Heart right ventricle (tissue), 16 donors: ENCODE measurements at regions not wholly inside any gene's neighbourhood (a gene's known extent, or its start where the extent isn't known, plus 50 kb on each side); places are given as distances from the start of the nearest gene placed in this dataset.
A peak's percentile ranks its signal among the peaks of the same experiment; 100 is the strongest.

Experiments used
- ATAC-seq, 8 donors: fragments of 200-7000 bp; cut with Tn5 transposase; one replicate each; pipeline ENCODE4 v1.9.1; 2020; ENCODE audit warnings: mild to moderate bottlenecking in 8 of 8, moderate library complexity in 8 of 8, moderate number of reproducible peaks in 1 of 8
- DNase-seq, 2 donors: peaks; one replicate each; pipeline ENCODE4 v3.0.0-alpha.2; 2020
- H3K27ac ChIP-seq, 10 donors: fragments of 200-600 bp; sonication (generic) in 2 of 10; one replicate each; pipeline versions ENCODE4 v1.5.0 to v1.8.0; 2020 to 2022; ENCODE audit warnings: mild to moderate bottlenecking in 3 of 10
- H3K27me3 ChIP-seq, 7 donors: fragments of 200-600 bp; one replicate each; pipeline ENCODE4 v1.8.0; 2021 to 2022; ENCODE audit warnings: mild to moderate bottlenecking in 2 of 7
- H3K36me3 ChIP-seq, 9 donors: fragments of 200-600 bp; sonication (generic) in 1 of 9; one replicate each; pipeline versions ENCODE4 v1.5.0 to v1.8.0; 2020 to 2022; ENCODE audit warnings: mild to moderate bottlenecking in 2 of 9
- H3K4me1 ChIP-seq, 9 donors: fragments of 200-600 bp; sonication (generic) in 1 of 9; one replicate each; pipeline versions ENCODE4 v1.5.0 to v1.8.0; 2020 to 2022; ENCODE audit warnings: mild to moderate bottlenecking in 4 of 9
- H3K4me3 ChIP-seq, 10 donors: fragments of 200-600 bp; sonication (generic) in 2 of 10; one replicate each; pipeline versions ENCODE4 v1.5.0 to v1.8.0; 2020 to 2022; ENCODE audit warnings: mild to moderate bottlenecking in 7 of 10, moderate library complexity in 2 of 10
- H3K9me3 ChIP-seq, 11 donors: fragments of 200-600 bp in 10 of 11; sonication (generic) in 2 of 11; one replicate each; pipeline versions ENCODE4 v1.5.0 to v1.8.0; 2013 to 2022; ENCODE audit warnings: mild to moderate bottlenecking in 2 of 11, control low read depth in 1 of 11, moderate library complexity in 1 of 11
- CTCF ChIP-seq, 9 donors: fragments of 200-600 bp; sonication (generic) in 2 of 9; IDR thresholded peaks; one replicate each; pipeline versions ENCODE4 v1.5.0 to v1.8.0; 2021 to 2022; ENCODE audit warnings: antibody characterized with exemption in 9 of 9, mild to moderate bottlenecking in 5 of 9, moderate library complexity in 1 of 9
- WGBS, 2 donors: extraction: QIAGEN DNeasy Blood & Tissue Kit; methylation state at CpG; one replicate each; pipeline ENCODE4 v1.1.7; 2013; ENCODE audit warnings: inconsistent platforms in 1 of 2; 5-methylcytosine and 5-hydroxymethylcytosine counted together
- intact Hi-C, 10 donors: fragments of 100-400 bp; cut with DNase I; formaldehyde crosslinking; loops; one replicate each; pipeline versions ENCODE4 v1.11.1 to v1.14.2; 2022
- donor health status: Arrhythmogenic right ventricular cardiomyopathy.
- donor health status: ischemic (EF 13 %, LVEDD 7.1; RV severe dilation, severe dysfunction).
- donor health status: healthy with polysubstance abuse.
- donor health status: DM: no; HTN: yes; CAD: no.
- donor health status: DM: no; HTN: no; CAD: no.
- donor health status: ischemic (EF 25% LVEDD 6.9; RV normal size, moderate dysfunction).
- donor health status: ischemic (EF 25% LVEDD 5.7; RV mildly dilated, moderate dysfunction).
- donor health status: healthy.
- donor health status: DM: yes; HTN: yes; CAD: no.
- donor health status: Ischemic cardiomyopathy.
- donor health status: ischemic (EF 35%, LVEDD 5.7; RV mildly dilated, moderate dysfunction).
- donor health status: nonischemic (EF 11% LVEDD 7.7; RV severe dilation, severe dysfunction).
- donor health status: DM: yes; HTN: yes; CAD: no.
- donor health status: PGD.
- donor health status: ischemic (EF 29% LVEDD 5.4; RV normal size, mild dysfunction).
- donor health status: nonischemic (EF 23%, LVEDD 6.1; RV moderate dilation, normal function).

- Histone ChIP-seq H3K27ac (no peak overlapping the region), H3K9me3 (no peaks in the 10 kb centered on the region), H3K4me3 (no peak overlapping the region), H3K27me3 (peaks cover 0 to 46% (median 23%) of the 10 kb centered on the region in 7 donors), H3K36me3 (no peaks in the 10 kb centered on the region), H3K4me1 (peaks cover 0 to 8% (median 0%) of the 10 kb centered on the region in 9 donors)
- DNase-seq (no peak), ATAC-seq (no peak)
- intact Hi-C loops, result no loop called here
- whole genome bisulfite sequencing, 2 donors, result 90 to 93% methylated on average over 2 of the region's 2 CpGs
- TF ChIP-seq CTCF (IDR thresholded peaks at IDR 0.05), result no peak
These were observed 92.2 kb upstream of the MLN start for GRCh38 chr6:33895988-33896387.

- 90 to 91% methylated on average over 3 of the region's 3 CpGs for WGBS, 2 donors
- H3K36me3 ChIP-seq, result no peaks in the 10 kb centered on the region
- intact Hi-C loops, result no loop called here
These were observed 91.5 kb upstream of the MLN start for GRCh38 chr6:33895296-33895695.

GRCh38 chr6:33894438-33894837 is 90.6 kb upstream of the MLN start:
- TF ChIP-seq CTCF (IDR thresholded peaks at IDR 0.05), result no peak
- Histone ChIP-seq H3K4me3 (no peak overlapping the region), H3K4me1 (peaks cover 0 to 8% (median 0%) of the 10 kb centered on the region in 9 donors), H3K36me3 (no peaks in the 10 kb centered on the region), H3K9me3 (no peaks in the 10 kb centered on the region), H3K27ac (no peak overlapping the region), H3K27me3 (peaks cover 0 to 40% (median 20%) of the 10 kb centered on the region in 7 donors)
- ATAC-seq (peak; percentile 38 to 91 (median 60)), DNase-seq (peak in 1 of 2 donors; percentile 22)
- intact Hi-C loops, result no loop called here
- WGBS, 2 donors, result 16 to 51% methylated on average over 2 of the region's 2 CpGs

More at GRCh38 chr6:33895296-33895695, 91.5 kb upstream of the MLN start:
- ATAC-seq (no peak), DNase-seq (no peak)
- Histone ChIP-seq H3K27ac (no peak overlapping the region), H3K4me1 (peaks cover 0 to 8% (median 0%) of the 10 kb centered on the region in 9 donors), H3K9me3 (no peaks in the 10 kb centered on the region), H3K27me3 (peaks cover 0 to 39% (median 24%) of the 10 kb centered on the region in 7 donors), H3K4me3 (no peak overlapping the region)
- no peak for TF ChIP-seq CTCF (IDR thresholded peaks at IDR 0.05)

GRCh38 chr6:33892581-33893346 is 89.0 kb upstream of the MLN start:
- intact Hi-C loops, result no loop called here
- no peaks in the 10 kb centered on the region for H3K9me3 ChIP-seq
- H3K27me3 ChIP-seq, result peaks cover 0 to 32% (median 21%) of the 10 kb centered on the region in 7 donors
- DNase-seq (no peak), ATAC-seq (no peak)
- TF ChIP-seq CTCF (IDR thresholded peaks at IDR 0.05), result no peak
- no peak overlapping the region for H3K4me3 ChIP-seq
- WGBS, 2 donors, result 85 to 89% methylated on average over 45 to 47 of the region's 47 CpGs
- H3K36me3 ChIP-seq, result no peaks in the 10 kb centered on the region
- H3K4me1 ChIP-seq, result peaks cover 0 to 8% (median 0%) of the 10 kb centered on the region in 9 donors
- no peak overlapping the region for H3K27ac ChIP-seq
